ENCODE measurements at regions not wholly inside any gene's neighbourhood (a gene's known extent, or its start where the extent isn't known, plus 50 kb on each side); places are given as distances from the start of the nearest gene placed in this dataset.
A peak's percentile ranks its signal among the peaks of the same experiment; 100 is the strongest.

DNA sequence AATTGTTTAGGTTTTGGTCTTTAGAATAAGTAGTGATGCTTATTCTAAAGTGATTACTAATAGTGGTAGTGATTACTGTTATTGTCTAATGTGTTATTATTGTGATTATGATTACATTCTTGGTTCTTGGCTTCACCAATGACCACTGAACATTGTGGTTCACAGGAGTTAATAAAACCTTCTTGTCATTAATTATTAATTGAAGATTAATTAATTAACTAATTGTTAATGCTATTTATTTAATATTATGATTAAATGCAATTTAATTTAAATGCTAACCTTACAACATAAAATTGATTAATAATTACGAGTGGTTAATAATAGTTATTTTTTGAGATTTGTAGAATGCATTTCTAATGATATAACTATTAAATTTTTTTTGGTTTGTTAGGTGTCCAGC lies 747.7 kb upstream of the POM121L12 start:
- intact Hi-C loops (cut with DNase I) = no loop called here
- no peaks in the 10 kb centered on the region for H3K36me3 ChIP-seq
- ATAC-seq (no peak), DNase-seq (no peak)
- no peak overlapping the region for H3K4me3 ChIP-seq
- no peak overlapping the region for H3K27ac ChIP-seq
- H3K4me1 ChIP-seq = no peaks in the 10 kb centered on the region
- WGBS, 2 donors = 93 to 97% methylated on average over 1 of the region's 1 CpG
- TF ChIP-seq, protein P1, sequence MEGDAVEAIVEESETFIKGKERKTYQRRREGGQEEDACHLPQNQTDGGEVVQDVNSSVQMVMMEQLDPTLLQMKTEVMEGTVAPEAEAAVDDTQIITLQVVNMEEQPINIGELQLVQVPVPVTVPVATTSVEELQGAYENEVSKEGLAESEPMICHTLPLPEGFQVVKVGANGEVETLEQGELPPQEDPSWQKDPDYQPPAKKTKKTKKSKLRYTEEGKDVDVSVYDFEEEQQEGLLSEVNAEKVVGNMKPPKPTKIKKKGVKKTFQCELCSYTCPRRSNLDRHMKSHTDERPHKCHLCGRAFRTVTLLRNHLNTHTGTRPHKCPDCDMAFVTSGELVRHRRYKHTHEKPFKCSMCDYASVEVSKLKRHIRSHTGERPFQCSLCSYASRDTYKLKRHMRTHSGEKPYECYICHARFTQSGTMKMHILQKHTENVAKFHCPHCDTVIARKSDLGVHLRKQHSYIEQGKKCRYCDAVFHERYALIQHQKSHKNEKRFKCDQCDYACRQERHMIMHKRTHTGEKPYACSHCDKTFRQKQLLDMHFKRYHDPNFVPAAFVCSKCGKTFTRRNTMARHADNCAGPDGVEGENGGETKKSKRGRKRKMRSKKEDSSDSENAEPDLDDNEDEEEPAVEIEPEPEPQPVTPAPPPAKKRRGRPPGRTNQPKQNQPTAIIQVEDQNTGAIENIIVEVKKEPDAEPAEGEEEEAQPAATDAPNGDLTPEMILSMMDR (IDR thresholded peaks at IDR 0.05) = no peak
- no peaks in the 10 kb centered on the region for H3K27me3 ChIP-seq
- no peaks in the 10 kb centered on the region for H3K9me3 ChIP-seq

DNA sequence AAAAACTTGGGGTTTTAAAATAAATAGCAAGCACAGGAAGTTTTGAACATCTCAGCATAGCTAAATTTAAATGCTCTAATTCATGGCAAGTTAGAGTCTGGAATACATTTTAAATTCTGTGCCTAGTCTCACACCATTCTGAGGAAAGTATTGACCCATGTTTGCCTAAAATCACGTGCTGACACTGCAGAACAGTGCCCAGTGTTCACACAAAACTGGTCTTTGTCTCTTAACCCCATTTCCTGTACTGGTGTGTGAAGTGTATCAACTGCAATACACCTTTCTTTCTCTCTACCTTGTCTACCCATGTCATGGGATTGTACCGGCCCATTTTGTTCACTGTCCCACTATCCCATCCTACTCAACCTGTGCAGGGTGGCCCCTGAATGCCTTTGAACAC lies 749.7 kb upstream of the POM121L12 start:
- Histone ChIP-seq H3K4me1 (no peaks in the 10 kb centered on the region), H3K4me3 (no peak overlapping the region), H3K27ac (no peak overlapping the region), H3K27me3 (no peaks in the 10 kb centered on the region), H3K36me3 (no peaks in the 10 kb centered on the region), H3K9me3 (peaks cover 0 to 14% (median 0%) of the 10 kb centered on the region in 11 donors)
- no peak for DNase-seq
- 66 to 73% methylated on average over 2 of the region's 2 CpGs for WGBS, 2 donors
- TF ChIP-seq, protein P1 (IDR thresholded peaks at IDR 0.05) = no peak
- intact Hi-C loops (cut with DNase I) = no loop called here
- ATAC-seq = no peak

DNA sequence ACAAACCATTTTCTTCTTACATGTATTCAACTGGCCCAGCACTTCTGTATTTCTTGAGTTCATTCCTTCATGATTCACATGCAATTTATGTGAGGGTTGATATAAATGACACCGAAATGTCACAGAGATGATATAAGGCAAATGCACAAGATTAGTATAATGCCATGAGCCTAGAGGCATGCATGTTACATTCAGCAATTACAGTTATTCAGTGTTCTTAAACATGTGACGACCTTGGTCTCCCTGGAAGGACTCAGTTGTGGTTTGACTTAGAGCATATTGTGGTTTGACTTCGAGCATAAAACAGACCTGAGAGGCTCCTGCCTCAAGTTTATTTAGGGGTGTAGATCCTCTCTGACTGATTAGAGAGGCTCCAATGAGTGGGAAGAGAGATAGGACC lies 752.1 kb upstream of the POM121L12 start:
- Histone ChIP-seq H3K4me1 (no peaks in the 10 kb centered on the region), H3K4me3 (no peak overlapping the region), H3K9me3 (peaks cover 0 to 15% (median 0%) of the 10 kb centered on the region in 11 donors), H3K36me3 (no peaks in the 10 kb centered on the region), H3K27me3 (no peaks in the 10 kb centered on the region), H3K27ac (no peak overlapping the region)
- TF ChIP-seq, protein P1 (IDR thresholded peaks at IDR 0.05) = no peak
- intact Hi-C loops (cut with DNase I) = no loop called here
- WGBS, 2 donors = 73 to 76% methylated on average over 3 of the region's 3 CpGs
- DNase-seq (no peak), ATAC-seq (no peak)

DNA sequence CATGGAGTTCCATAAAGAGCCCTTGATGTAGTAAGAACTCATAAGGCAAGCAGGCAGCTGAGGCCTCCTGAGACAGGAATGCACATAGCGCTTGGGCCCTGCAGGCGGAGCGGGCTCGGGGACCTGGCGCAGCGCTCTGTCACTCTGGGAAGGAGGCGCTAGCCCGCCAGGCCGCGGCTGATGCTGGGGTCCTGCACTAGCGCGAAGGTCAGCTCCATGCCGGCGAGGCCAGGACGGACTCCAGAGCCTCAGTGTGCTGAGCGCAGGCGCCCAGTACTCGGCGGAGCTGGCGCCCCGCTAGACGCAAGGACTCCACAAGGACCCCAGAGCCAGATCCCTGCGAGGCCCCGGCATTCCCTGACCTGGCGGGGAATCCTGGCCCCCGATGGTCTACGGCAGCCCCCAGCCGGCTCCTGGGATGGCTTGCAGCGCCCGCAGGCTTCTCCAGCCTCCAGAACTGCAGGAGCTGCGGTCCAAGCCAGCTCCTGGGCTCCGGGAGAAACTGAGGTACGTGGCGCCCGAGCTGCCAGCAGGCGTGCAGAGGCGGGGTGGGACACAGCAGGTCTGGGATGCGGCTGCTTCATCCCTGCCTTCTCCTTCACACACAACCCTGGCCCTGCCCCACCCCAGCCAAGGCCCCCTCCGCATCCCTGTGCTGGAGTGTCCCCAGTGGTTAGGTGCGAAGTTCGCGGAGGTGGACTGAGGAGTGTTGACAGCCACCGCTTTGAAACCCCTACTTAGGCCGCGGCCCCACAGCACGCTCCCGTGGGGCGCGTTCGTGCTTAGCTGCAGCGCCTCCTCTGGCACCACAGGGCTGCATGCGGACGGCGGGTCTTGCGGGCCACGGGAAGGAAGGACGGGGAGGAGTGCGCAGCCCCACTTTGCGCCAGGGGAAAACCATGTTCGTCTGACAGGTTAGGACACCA lies 761.5 kb upstream of the POM121L12 start:
- DNase-seq = peak; percentile 4 to 18
- H3K4me1 ChIP-seq = no peaks in the 10 kb centered on the region
- peak overlapping the region in 3 of 10 donors; percentile 9 to 51 (median 14) for H3K27ac ChIP-seq
- no peaks in the 10 kb centered on the region for H3K36me3 ChIP-seq
- 39 to 59% methylated on average over 60 of the region's 60 CpGs for WGBS, 2 donors
- H3K9me3 ChIP-seq = peaks cover 0 to 21% (median 0%) of the 10 kb centered on the region in 11 donors
- peak in 6 of 8 donors; percentile 55 to 85 (median 65) for ATAC-seq
- TF ChIP-seq, protein P1 (IDR thresholded peaks at IDR 0.05) = no peak
- peak overlapping the region in 4 of 10 donors; percentile 8 to 43 (median 18) for H3K4me3 ChIP-seq
- intact Hi-C loops (cut with DNase I) = no loop called here
- H3K27me3 ChIP-seq = no peaks in the 10 kb centered on the region

Measured in heart right ventricle (tissue), 16 donors.